Kidney (tissue), 13 donors: ENCODE measurements at regions not wholly inside any gene's neighbourhood (a gene's known extent, or its start where the extent isn't known, plus 50 kb on each side); places are given as distances from the start of the nearest gene placed in this dataset.
"Not testable (repeated sequence)": the region's sequence is repeated elsewhere in the genome, so short reads cannot be mapped to it uniquely, and the experiment has no call there.

Source experiments
- DNase-seq, 5 donors: peaks; one replicate each; pipeline ENCODE4 v3.0.0-alpha.2; 2013 to 2020
- FAIRE-seq: peaks from 2 replicates; lab custom pipeline; 2012; peaks lifted over from hg19 to GRCh38; lab: Jason Lieb, UNC
- H3K27ac ChIP-seq, 2 donors: one replicate each; pipeline ENCODE4 v1.7.0; 2013; ENCODE audit warnings: low read depth in 2 of 2, low read length in 2 of 2, inconsistent platforms in 1 of 2
- H3K27me3 ChIP-seq: one replicate; pipeline ENCODE4 v1.7.1; 2013; ENCODE audit warnings: low read length, inconsistent platforms; ENCODE audit not compliant: control insufficient read depth, insufficient read depth
- H3K36me3 ChIP-seq, 3 donors: one replicate each; pipeline versions ENCODE4 v1.7.0 to v1.7.1; 2013; ENCODE audit warnings: low read length in 3 of 3, control low read depth in 1 of 3, inconsistent platforms in 1 of 3; ENCODE audit not compliant: insufficient read depth in 3 of 3, control insufficient read depth in 2 of 3
- H3K4me1 ChIP-seq, 3 donors: one replicate each; pipeline versions ENCODE4 v1.7.0 to v1.7.1; 2013; ENCODE audit warnings: low read length in 3 of 3, inconsistent platforms in 1 of 3, low read depth in 1 of 3; ENCODE audit not compliant: control insufficient read depth in 2 of 3, insufficient read depth in 2 of 3
- H3K4me3 ChIP-seq, 3 donors: one replicate each; pipeline versions ENCODE4 v1.7.0 to v1.8.1; 2013; ENCODE audit warnings: low read length in 3 of 3, control low read depth in 1 of 3, inconsistent platforms in 1 of 3
- H3K9ac ChIP-seq, 3 donors: one replicate each; pipeline versions ENCODE4 v1.7.0 to v1.7.1; 2013; ENCODE audit warnings: low read length in 3 of 3, control low read depth in 1 of 3, inconsistent platforms in 1 of 3
- H3K9me3 ChIP-seq, 3 donors: one replicate each; pipeline versions ENCODE4 v1.7.0 to v1.7.1; 2013; ENCODE audit warnings: low read length in 3 of 3, control low read depth in 1 of 3, inconsistent platforms in 1 of 3; ENCODE audit not compliant: control insufficient read depth in 2 of 3, insufficient read depth in 1 of 3
- intact Hi-C: fragments of 100-400 bp; cut with DNase I; formaldehyde crosslinking; loops from one replicate; pipeline ENCODE4 v1.11.1; 2022
- TF ChIP-seq, protein P1 (sequence below): IDR thresholded peaks from 3 replicates; pipeline ENCODE4 v1.5.1; 2012; ENCODE audit warnings: mild to moderate bottlenecking, moderate library complexity, borderline replicate concordance; ENCODE audit not compliant: insufficient read depth; ENCODE audit errors: extremely low read depth
- donor health status: control.
- donor health status: control.
- donor health status: control.
- donor health status: control.
- donor health status: control.
- donor health status: DM: yes; HTN: yes; CAD: no.
- donor health status: Normal renal cell carcinoma (clear cell type).

DNA sequence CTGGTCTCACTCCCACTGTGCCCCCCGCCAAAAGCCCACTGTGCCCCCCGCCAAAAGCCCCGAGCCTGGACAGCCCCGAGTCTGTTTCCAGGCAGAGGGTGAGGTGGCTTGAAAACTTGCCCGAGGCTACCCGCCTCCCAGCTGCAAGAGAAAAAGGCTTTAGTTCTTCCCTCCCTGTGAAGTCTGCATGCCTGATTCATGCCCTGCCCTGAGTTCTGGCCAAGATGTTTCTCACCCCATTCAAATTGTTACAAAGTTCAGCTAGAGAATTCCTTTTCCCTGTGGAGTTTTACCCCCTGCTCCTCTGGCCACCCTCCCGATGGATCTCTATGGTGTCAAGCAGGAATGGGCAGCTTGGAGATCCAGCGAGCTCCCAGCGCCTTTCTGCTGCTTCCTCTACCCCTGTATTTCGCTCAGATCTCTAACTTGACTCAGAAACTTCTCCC lies 298.8 kb upstream of the MAP3K7 start:
- FAIRE-seq (no peak), DNase-seq (no peak)

DNA sequence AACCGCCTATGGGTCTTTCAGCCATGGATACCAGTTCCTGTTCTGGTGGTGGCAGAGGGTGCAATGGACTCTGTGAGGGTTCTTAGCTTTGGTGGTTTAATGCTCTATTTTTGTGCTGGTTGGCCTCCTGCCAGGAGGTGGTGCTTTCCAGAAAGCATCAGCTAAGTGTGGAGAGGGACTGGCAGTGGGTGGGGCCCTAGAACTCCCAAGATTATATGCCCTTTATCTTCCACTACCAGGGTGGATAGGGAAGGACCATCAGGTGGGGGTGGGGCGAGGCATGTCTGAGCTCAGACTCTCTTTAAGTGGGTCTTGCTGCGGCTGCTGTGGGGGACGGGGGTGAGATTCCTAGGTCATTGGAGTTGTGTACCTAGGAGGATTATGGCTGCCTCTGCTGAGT lies 298.3 kb upstream of the MAP3K7 start:
- H3K27me3 ChIP-seq, intact Hi-C loops, H3K4me1 ChIP-seq, FAIRE-seq, H3K4me3 ChIP-seq, H3K27ac ChIP-seq, H3K9ac ChIP-seq, H3K36me3 ChIP-seq, DNase-seq, H3K9me3 ChIP-seq: not testable (repeated sequence)

More for the DNA sequence above, 298.8 kb upstream of the MAP3K7 start:
- Histone ChIP-seq H3K9me3 (no peaks in the 10 kb centered on the region), H3K9ac (no peak overlapping the region), H3K36me3 (no peaks in the 10 kb centered on the region), H3K27me3 (no peaks in the 10 kb centered on the region), H3K4me3 (no peak overlapping the region), H3K27ac (no peak overlapping the region), H3K4me1 (no peaks in the 10 kb centered on the region)
- TF ChIP-seq, protein P1, sequence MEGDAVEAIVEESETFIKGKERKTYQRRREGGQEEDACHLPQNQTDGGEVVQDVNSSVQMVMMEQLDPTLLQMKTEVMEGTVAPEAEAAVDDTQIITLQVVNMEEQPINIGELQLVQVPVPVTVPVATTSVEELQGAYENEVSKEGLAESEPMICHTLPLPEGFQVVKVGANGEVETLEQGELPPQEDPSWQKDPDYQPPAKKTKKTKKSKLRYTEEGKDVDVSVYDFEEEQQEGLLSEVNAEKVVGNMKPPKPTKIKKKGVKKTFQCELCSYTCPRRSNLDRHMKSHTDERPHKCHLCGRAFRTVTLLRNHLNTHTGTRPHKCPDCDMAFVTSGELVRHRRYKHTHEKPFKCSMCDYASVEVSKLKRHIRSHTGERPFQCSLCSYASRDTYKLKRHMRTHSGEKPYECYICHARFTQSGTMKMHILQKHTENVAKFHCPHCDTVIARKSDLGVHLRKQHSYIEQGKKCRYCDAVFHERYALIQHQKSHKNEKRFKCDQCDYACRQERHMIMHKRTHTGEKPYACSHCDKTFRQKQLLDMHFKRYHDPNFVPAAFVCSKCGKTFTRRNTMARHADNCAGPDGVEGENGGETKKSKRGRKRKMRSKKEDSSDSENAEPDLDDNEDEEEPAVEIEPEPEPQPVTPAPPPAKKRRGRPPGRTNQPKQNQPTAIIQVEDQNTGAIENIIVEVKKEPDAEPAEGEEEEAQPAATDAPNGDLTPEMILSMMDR, result no peak
- intact Hi-C loops, result no loop called here

- Histone ChIP-seq H3K36me3 (no peaks in the 10 kb centered on the region), H3K9ac (no peak overlapping the region), H3K9me3 (no peaks in the 10 kb centered on the region), H3K4me1 (no peaks in the 10 kb centered on the region), H3K27me3 (no peaks in the 10 kb centered on the region), H3K4me3 (no peak overlapping the region), H3K27ac (no peak overlapping the region)
- DNase-seq (no peak), FAIRE-seq (no peak)
- TF ChIP-seq, protein P1, result no peak
- intact Hi-C loops, result no loop called here
These were observed 290.7 kb upstream of the MAP3K7 start for GRCh38 chr6:90877616-90878015.

- no peaks in the 10 kb centered on the region for H3K27me3 ChIP-seq
- H3K4me1 ChIP-seq, result no peaks in the 10 kb centered on the region
- TF ChIP-seq, protein P1, result no peak
- intact Hi-C loops, result no loop called here
- no peak overlapping the region for H3K27ac ChIP-seq
- no peaks in the 10 kb centered on the region for H3K9me3 ChIP-seq
- no peak overlapping the region for H3K9ac ChIP-seq
- FAIRE-seq (no peak), DNase-seq (no peak)
- H3K4me3 ChIP-seq, result no peak overlapping the region
- H3K36me3 ChIP-seq, result no peaks in the 10 kb centered on the region
These were observed 288.1 kb upstream of the MAP3K7 start for GRCh38 chr6:90874931-90875330.
